PC-3 (cell line): ENCODE measurements at regions not wholly inside any gene's neighbourhood (a gene's known extent, or its start where the extent isn't known, plus 50 kb on each side); places are given as distances from the start of the nearest gene placed in this dataset.

Source experiments
- ATAC-seq: fragments of 200-7000 bp; cut with Tn5 transposase; 2 replicates; pipeline ENCODE4 v1.9.1; 2020; ENCODE audit warnings: mild to moderate bottlenecking, moderate library complexity
- BruUV-seq: library from RNA; stranded (reverse); fragments of 400-500 nt; replicated peaks from 2 replicates; lab custom pipeline; 2021; lab: Mats Ljungman, UMichigan
- CTCF ChIA-PET: fragments of 300-600 bp; sonication (Branson Sonifier 250); formaldehyde crosslinking; loops from one replicate; lab custom pipeline; 2022; ENCODE audit warnings: antibody characterized with exemption; lab: Charles Lee
- POLR2A ChIA-PET: fragments of 300-600 bp; sonication (Branson Sonifier 250); formaldehyde crosslinking; loops from one replicate; lab custom pipeline; 2022; ENCODE audit warnings: antibody characterized with exemption; ENCODE audit not compliant: unreplicated experiment; lab: Charles Lee
- DNase-seq: peaks from one replicate; pipeline ENCODE4 v3.0.0-alpha.2; 2015
- H2AFZ ChIP-seq: fragments of 300-600 bp; sonication (generic); 2 replicates; pipeline ENCODE4 v1.6.0; 2016; ENCODE audit warnings: antibody characterized with exemption, low read length
- H3F3A ChIP-seq: fragments of 300-600 bp; sonication (generic); one replicate; pipeline ENCODE4 v1.6.0; 2017; ENCODE audit warnings: antibody characterized with exemption, low read length, control low read depth, mild to moderate bottlenecking; ENCODE audit not compliant: unreplicated experiment
- H3K27ac ChIP-seq: fragments of 300-600 bp; sonication (generic); 2 replicates; pipeline ENCODE4 v1.5.1; 2016; ENCODE audit warnings: mild to moderate bottlenecking, low read length
- H3K27me3 ChIP-seq: fragments of 300-600 bp; sonication (generic); 2 replicates; pipeline ENCODE4 v1.6.1; 2016; ENCODE audit warnings: low read length, mixed read lengths
- H3K36me3 ChIP-seq: fragments of 300-600 bp; sonication (generic); 2 replicates; pipeline ENCODE4 v1.6.1; 2016; ENCODE audit warnings: low read depth, mixed run types, low read length, mixed read lengths
- H3K4me1 ChIP-seq: fragments of 300-600 bp; sonication (generic); 2 replicates; pipeline ENCODE4 v1.5.1; 2016; ENCODE audit warnings: low read length; ENCODE audit not compliant: insufficient read depth
- H3K4me2 ChIP-seq: fragments of 300-600 bp; sonication (generic); 2 replicates; pipeline ENCODE4 v1.6.0; 2016; ENCODE audit warnings: low read length
- H3K4me3 ChIP-seq: fragments of 300-600 bp; sonication (generic); 2 replicates; pipeline ENCODE4 v1.5.1; 2016; ENCODE audit warnings: mild to moderate bottlenecking, low read length, mixed read lengths
- H3K79me2 ChIP-seq: fragments of 300-600 bp; sonication (generic); 2 replicates; pipeline ENCODE4 v1.6.1; 2017; ENCODE audit warnings: low read length, mixed read lengths
- H3K9ac ChIP-seq: fragments of 300-600 bp; sonication (generic); 2 replicates; pipeline ENCODE4 v1.6.0; 2016; ENCODE audit warnings: mild to moderate bottlenecking, low read length
- H3K9me2 ChIP-seq: fragments of 300-600 bp; sonication (generic); replicated peaks from 2 replicates; pipeline ENCODE4 v1.6.1; 2016; ENCODE audit warnings: mixed run types, low read length, mixed read lengths
- H3K9me3 ChIP-seq: fragments of 300-600 bp; sonication (generic); 2 replicates; pipeline ENCODE4 v1.6.1; 2016; ENCODE audit warnings: low read length, mixed read lengths
- H4K20me1 ChIP-seq: fragments of 300-600 bp; sonication (generic); 2 replicates; pipeline ENCODE4 v1.6.1; 2016; ENCODE audit warnings: low read length, mixed read lengths
- EZH2 ChIP-seq: fragments of 300-600 bp; sonication (generic); IDR thresholded peaks from one replicate; pipeline ENCODE4 v1.6.1; 2017; ENCODE audit warnings: antibody characterized with exemption, mild to moderate bottlenecking, low read length; ENCODE audit not compliant: unreplicated experiment
- EZH2phosphoT487 ChIP-seq: fragments of 300-600 bp; sonication (generic); IDR thresholded peaks from 2 replicates; pipeline ENCODE4 v1.6.1; 2018; ENCODE audit warnings: mild to moderate bottlenecking, antibody characterized with exemption, low read length, borderline replicate concordance
- intact Hi-C: fragments of 100-400 bp; cut with micrococcal nuclease; formaldehyde crosslinking; loops from 2 replicates; pipeline ENCODE4 v1.9.0; 2023
- TF ChIP-seq, protein P1 (sequence below): fragments of 300-600 bp; sonication (generic); conservative IDR thresholded peaks from 2 replicates; pipeline ENCODE4 v1.5.1; 2017; ENCODE audit warnings: antibody characterized with exemption, low read depth, mild to moderate bottlenecking, low read length

GRCh38 chr2:106664669-106665068 is 177.5 kb downstream of the CD8B2 start:
- ChIA-PET CTCF (no interaction called here), POLR2A (no interaction called here)
- Histone ChIP-seq H3K4me3 (no peak overlapping the region), H3F3A (no peaks in the 10 kb centered on the region), H3K4me2 (no peak overlapping the region), H2AFZ (no peak overlapping the region), H3K27me3 (peaks cover 14% of the 10 kb centered on the region; the same call in 1 of the 2 replicates), H4K20me1 (no peaks in the 10 kb centered on the region), H3K9ac (no peak overlapping the region), H3K36me3 (no peaks in the 10 kb centered on the region), H3K27ac (no peak overlapping the region), H3K9me2 (no peaks in the 10 kb centered on the region), H3K4me1 (no peaks in the 10 kb centered on the region), H3K9me3 (no peaks in the 10 kb centered on the region), H3K79me2 (no peaks in the 10 kb centered on the region)
- intact Hi-C loops, result no loop called here
- ATAC-seq (no peak), DNase-seq (no peak)
- BruUV-seq, result no TSS peak
- no peak for TF ChIP-seq EZH2
- TF ChIP-seq EZH2phosphoT487, result no peak
- TF ChIP-seq, protein P1, sequence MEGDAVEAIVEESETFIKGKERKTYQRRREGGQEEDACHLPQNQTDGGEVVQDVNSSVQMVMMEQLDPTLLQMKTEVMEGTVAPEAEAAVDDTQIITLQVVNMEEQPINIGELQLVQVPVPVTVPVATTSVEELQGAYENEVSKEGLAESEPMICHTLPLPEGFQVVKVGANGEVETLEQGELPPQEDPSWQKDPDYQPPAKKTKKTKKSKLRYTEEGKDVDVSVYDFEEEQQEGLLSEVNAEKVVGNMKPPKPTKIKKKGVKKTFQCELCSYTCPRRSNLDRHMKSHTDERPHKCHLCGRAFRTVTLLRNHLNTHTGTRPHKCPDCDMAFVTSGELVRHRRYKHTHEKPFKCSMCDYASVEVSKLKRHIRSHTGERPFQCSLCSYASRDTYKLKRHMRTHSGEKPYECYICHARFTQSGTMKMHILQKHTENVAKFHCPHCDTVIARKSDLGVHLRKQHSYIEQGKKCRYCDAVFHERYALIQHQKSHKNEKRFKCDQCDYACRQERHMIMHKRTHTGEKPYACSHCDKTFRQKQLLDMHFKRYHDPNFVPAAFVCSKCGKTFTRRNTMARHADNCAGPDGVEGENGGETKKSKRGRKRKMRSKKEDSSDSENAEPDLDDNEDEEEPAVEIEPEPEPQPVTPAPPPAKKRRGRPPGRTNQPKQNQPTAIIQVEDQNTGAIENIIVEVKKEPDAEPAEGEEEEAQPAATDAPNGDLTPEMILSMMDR, result no peak

GRCh38 chr2:106667478-106668070 is 180.4 kb downstream of the CD8B2 start:
- Histone ChIP-seq H3K4me1 (no peaks in the 10 kb centered on the region), H3K36me3 (no peaks in the 10 kb centered on the region), H3K27ac (no peak overlapping the region), H3K4me2 (no peak overlapping the region), H2AFZ (no peak overlapping the region), H4K20me1 (no peaks in the 10 kb centered on the region), H3K9me3 (no peaks in the 10 kb centered on the region), H3K27me3 (0 out of 2 replicates have a peak, but pooled peaks cover 8% of the 10 kb centered on the region), H3K9ac (no peak overlapping the region), H3K4me3 (no peak overlapping the region), H3K79me2 (no peaks in the 10 kb centered on the region), H3F3A (no peaks in the 10 kb centered on the region), H3K9me2 (no peaks in the 10 kb centered on the region)
- TF ChIP-seq EZH2 (no peak), EZH2phosphoT487 (no peak)
- TF ChIP-seq, protein P1, result no peak
- POLR2A ChIA-PET, result no interaction called here
- ATAC-seq, result no peak
- CTCF ChIA-PET, result no interaction called here
- BruUV-seq, result no TSS peak
- DNase-seq, result no peak
- intact Hi-C loops, result no loop called here

DNA sequence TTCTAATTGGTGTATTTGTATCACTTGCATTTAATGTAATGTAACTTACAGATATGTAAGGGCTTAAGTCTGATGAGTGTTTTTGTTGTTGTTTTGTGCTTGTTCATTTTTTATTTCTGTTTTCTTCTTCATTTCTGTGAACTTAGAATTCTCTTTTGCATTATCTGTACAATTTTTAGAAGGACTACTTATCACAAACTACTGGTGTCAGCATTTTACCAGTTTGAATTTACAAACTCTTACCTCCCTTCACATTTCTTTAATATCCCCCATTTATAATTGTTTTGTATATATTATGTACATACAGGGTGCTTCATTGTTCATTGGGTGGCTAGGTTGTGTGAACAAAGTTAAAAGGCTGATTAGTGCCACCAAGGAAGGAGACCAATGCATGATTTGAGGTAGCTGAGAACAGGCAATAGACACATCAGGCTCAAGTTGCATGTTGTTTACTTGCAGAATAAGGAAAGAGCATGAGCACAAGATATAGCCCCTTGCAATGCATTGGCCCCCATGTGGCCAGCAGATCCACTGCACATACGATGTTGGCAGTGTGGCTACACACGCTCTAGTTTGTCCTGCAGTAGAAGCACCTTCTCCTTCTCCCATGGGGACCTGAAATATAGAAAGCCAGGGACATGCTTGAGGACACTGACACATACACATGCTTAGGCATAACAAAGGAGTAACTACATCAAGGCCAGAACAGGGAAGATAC is 198.2 kb downstream of the CD8B2 start:
- no peaks in the 10 kb centered on the region for H3K36me3 ChIP-seq
- H3K4me2 ChIP-seq, result no peak overlapping the region
- H3K4me1 ChIP-seq, result no peaks in the 10 kb centered on the region
- H3K79me2 ChIP-seq, result no peaks in the 10 kb centered on the region
- no peak overlapping the region for H3K27ac ChIP-seq
- ATAC-seq (no peak), DNase-seq (no peak)
- no peaks in the 10 kb centered on the region for H3K27me3 ChIP-seq
- H2AFZ ChIP-seq, result no peak overlapping the region
- no peak overlapping the region for H3K9ac ChIP-seq
- intact Hi-C loops, result no loop called here
- ChIA-PET POLR2A (no interaction called here), CTCF (no interaction called here)
- no peaks in the 10 kb centered on the region for H3K9me3 ChIP-seq
- H3K4me3 ChIP-seq, result no peak overlapping the region
- no peak for TF ChIP-seq EZH2phosphoT487
- TF ChIP-seq, protein P1, result peak; percentile 38; the same call in 1 of the 2 replicates
- no peaks in the 10 kb centered on the region for H3F3A ChIP-seq
- no peaks in the 10 kb centered on the region for H3K9me2 ChIP-seq
- no TSS peak for BruUV-seq
- H4K20me1 ChIP-seq, result no peaks in the 10 kb centered on the region
